ENCODE measurements at regions not wholly inside any gene's neighbourhood (a gene's known extent, or its start where the extent isn't known, plus 50 kb on each side); places are given as distances from the start of the nearest gene placed in this dataset.

DNA sequence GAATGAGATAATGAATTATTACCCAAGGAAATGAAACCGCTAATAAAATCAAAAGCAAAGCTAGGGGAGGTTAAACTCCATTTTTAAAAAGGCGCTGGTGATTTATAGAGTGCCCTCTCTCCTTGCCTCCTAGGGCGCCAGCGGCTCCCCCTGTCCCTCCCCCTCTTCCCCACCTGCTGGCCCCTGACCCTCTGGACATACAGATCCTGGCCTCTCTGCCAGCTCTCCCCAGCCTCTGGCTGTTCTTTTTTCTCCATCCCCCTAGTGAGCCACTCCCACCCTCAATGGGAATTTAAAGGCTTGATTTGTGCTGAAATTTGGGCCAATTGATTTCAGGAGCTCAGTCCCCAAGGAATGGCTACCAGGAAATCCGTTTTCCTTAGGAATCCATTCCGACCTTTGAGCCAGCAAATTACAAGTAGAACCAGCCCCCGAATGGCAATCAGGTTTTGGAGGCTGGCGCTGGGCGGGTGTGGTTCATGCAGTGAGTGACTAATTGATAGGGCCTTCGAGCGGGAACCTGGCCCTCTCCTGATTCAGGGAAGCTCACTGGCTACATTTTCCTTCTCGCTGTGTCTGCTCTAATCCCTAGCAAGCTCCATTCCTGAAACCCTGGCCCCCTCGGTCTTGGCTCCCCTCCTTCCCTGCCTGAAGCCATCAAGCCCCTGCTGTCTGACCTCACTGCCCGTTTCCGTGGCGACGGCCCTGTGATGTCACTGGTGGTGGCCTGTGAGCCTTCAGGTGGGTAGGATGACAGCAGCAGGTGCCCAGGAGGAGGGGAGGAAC is 141.9 kb upstream of the SDK2 start:
- peaks cover 0 to 10% (median 8%) of the 10 kb centered on the region in 5 donors for H3K9me3 ChIP-seq (ENCODE audit: control insufficient read depth in 5 of 5, low read length in 5 of 5)
- H3K9ac ChIP-seq (ENCODE audit: low read length in 5 of 5): no peak overlapping the region
- peaks cover 16 to 52% (median 29%) of the 10 kb centered on the region in 5 donors for H3K27me3 ChIP-seq (ENCODE audit: control insufficient read depth in 5 of 5, insufficient read depth in 4 of 5, low read length in 5 of 5)
- H3K4me1 ChIP-seq (ENCODE audit: control insufficient read depth in 5 of 5, insufficient read depth in 5 of 5, low read length in 5 of 5): peaks cover 0 to 14% (median 3%) of the 10 kb centered on the region in 5 donors
- H3K27ac ChIP-seq (ENCODE audit: low read depth, low read length): no peak overlapping the region
- H3K36me3 ChIP-seq (ENCODE audit: control insufficient read depth in 5 of 5, insufficient read depth in 5 of 5, low read length in 5 of 5): no peaks in the 10 kb centered on the region
- H3K4me3 ChIP-seq (ENCODE audit: low read depth in 1 of 5, low read length in 5 of 5): no peak overlapping the region

DNA sequence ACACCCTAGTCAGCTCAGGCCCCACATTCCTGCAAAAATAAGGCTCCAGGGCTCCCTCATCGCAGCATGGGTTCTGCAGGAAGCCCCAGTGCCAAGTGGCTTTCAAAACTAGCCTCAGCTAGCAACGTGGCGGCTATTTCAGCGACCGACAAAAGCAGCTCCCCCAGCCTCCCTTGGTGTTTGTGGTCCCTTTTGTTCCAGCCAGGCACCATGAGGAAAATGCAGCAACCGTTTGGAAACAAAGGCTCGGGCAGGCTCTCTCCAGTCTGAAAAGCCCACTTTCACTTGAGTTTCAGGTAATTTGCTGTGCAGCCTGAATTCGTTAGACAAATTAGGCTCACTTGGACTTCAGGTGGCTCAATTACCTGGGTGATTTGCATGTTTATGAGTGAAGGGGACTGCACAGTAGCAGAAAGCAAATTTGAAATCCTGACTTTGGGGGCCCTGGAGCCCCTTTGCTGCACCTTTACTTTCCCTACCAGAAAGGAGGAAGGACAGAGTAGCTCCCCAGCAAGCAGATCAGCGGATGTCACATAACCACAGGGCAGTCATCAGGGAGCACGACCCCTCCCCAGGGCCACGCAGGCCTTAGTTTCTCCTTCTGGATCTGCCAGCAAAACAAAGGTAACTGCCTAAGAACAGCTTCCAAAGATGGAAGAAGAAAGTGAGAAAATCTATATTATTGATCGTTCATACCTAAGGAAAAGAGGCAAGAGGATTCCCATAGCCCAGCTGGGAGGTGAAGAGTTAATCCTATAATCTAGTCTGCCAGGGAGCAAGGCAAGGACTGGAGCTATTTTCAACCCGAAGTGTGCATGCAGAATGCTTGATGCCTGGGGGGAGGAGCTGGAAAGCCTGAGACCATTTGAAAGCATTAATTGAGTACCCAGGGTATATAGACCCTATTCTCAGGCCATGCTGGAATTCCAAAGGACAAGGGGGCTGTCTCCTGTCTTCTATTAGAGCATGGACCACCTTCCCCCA is 143.1 kb upstream of the SDK2 start:
- Histone ChIP-seq H3K9ac (ENCODE audit: low read length in 5 of 5) (no peak overlapping the region), H3K36me3 (ENCODE audit: control insufficient read depth in 5 of 5, insufficient read depth in 5 of 5, low read length in 5 of 5) (no peaks in the 10 kb centered on the region), H3K9me3 (ENCODE audit: control insufficient read depth in 5 of 5, low read length in 5 of 5) (peaks cover 0 to 10% (median 8%) of the 10 kb centered on the region in 5 donors), H3K27me3 (ENCODE audit: control insufficient read depth in 5 of 5, insufficient read depth in 4 of 5, low read length in 5 of 5) (peaks cover 15 to 48% (median 29%) of the 10 kb centered on the region in 5 donors), H3K4me1 (ENCODE audit: control insufficient read depth in 5 of 5, insufficient read depth in 5 of 5, low read length in 5 of 5) (peaks cover 0 to 14% (median 3%) of the 10 kb centered on the region in 5 donors), H3K27ac (ENCODE audit: low read depth, low read length) (no peak overlapping the region), H3K4me3 (ENCODE audit: low read depth in 1 of 5, low read length in 5 of 5) (no peak overlapping the region)

DNA sequence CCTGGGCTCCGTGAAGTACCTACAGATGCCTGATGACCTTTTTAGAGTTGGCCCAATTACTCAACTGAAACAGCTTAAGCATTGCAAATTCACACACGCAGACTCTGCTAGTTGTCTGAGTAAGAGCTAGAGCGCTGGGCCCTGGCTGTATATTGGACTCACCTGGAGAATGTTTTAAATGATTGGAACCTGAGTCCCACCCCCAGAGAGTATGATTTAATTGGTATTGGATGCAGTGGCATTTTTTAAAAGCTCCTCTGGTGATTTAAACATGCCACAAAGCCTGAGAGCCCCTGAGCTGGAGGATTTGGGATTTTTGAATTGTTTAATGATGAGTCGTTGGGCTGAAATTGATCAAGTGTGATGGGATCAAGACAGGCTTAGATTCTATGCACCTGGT is 143.9 kb upstream of the SDK2 start:
- peaks cover 0 to 14% (median 3%) of the 10 kb centered on the region in 5 donors for H3K4me1 ChIP-seq (ENCODE audit: control insufficient read depth in 5 of 5, insufficient read depth in 5 of 5, low read length in 5 of 5)
- no peak overlapping the region for H3K9ac ChIP-seq (ENCODE audit: low read length in 5 of 5)
- no peaks in the 10 kb centered on the region for H3K36me3 ChIP-seq (ENCODE audit: control insufficient read depth in 5 of 5, insufficient read depth in 5 of 5, low read length in 5 of 5)
- no peak overlapping the region for H3K4me3 ChIP-seq (ENCODE audit: low read depth in 1 of 5, low read length in 5 of 5)
- H3K9me3 ChIP-seq (ENCODE audit: control insufficient read depth in 5 of 5, low read length in 5 of 5): peaks cover 0 to 10% (median 8%) of the 10 kb centered on the region in 5 donors
- no peak overlapping the region for H3K27ac ChIP-seq (ENCODE audit: low read depth, low read length)
- peaks cover 12 to 41% (median 28%) of the 10 kb centered on the region in 5 donors for H3K27me3 ChIP-seq (ENCODE audit: control insufficient read depth in 5 of 5, insufficient read depth in 4 of 5, low read length in 5 of 5)

DNA sequence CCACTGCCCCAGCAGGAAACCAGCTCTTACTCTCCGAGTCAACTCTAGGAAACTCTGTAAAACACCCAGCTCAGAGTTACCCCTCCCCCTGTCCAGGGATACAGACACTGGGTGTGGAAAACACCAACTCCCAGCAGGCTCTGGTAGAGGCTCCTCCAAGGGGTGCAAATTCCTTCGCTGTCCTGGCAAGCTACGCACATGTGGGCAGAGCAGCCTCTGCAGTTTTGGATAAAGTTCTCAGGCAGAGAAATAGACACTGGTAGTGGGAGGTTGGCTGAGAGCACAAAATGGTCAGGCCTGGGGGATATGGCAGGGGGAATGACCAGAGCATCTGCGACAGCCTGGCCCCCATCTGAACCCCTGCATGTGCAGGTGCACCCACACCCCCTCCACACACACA is 146.9 kb upstream of the SDK2 start:
- H3K4me3 ChIP-seq (ENCODE audit: low read depth in 1 of 5, low read length in 5 of 5): no peak overlapping the region
- no peaks in the 10 kb centered on the region for H3K36me3 ChIP-seq (ENCODE audit: control insufficient read depth in 5 of 5, insufficient read depth in 5 of 5, low read length in 5 of 5)
- H3K4me1 ChIP-seq (ENCODE audit: control insufficient read depth in 5 of 5, insufficient read depth in 5 of 5, low read length in 5 of 5): peaks cover 0 to 23% (median 2%) of the 10 kb centered on the region in 5 donors
- H3K9ac ChIP-seq (ENCODE audit: low read length in 5 of 5): no peak overlapping the region
- H3K27me3 ChIP-seq (ENCODE audit: control insufficient read depth in 5 of 5, insufficient read depth in 4 of 5, low read length in 5 of 5): peaks cover 12 to 22% (median 16%) of the 10 kb centered on the region in 5 donors
- H3K9me3 ChIP-seq (ENCODE audit: control insufficient read depth in 5 of 5, low read length in 5 of 5): peaks cover 0 to 10% (median 8%) of the 10 kb centered on the region in 5 donors
- H3K27ac ChIP-seq (ENCODE audit: low read depth, low read length): no peak overlapping the region

DNA sequence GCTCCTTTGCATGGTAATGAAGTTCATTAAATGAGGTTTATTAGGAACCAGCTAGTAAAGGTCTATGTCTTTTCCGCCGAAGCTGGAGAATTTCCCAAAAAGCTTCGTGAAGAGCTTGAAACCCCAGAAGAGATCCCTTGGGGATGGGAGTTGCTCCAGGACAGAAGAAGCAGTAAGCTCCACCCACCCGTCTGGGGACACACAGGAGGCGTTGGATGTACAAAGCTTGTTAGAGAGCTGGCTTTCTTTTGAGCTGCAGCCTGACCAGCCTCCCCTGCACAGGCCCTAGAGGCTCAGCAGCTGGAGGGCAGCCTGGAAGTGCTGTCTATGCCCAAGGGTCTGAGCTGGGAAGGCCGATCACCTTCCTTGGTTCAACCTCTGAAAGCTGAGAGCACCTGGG is 147.4 kb upstream of the SDK2 start:
- no peak overlapping the region for H3K27ac ChIP-seq (ENCODE audit: low read depth, low read length)
- H3K4me3 ChIP-seq (ENCODE audit: low read depth in 1 of 5, low read length in 5 of 5): no peak overlapping the region
- H3K9ac ChIP-seq (ENCODE audit: low read length in 5 of 5): no peak overlapping the region
- H3K9me3 ChIP-seq (ENCODE audit: control insufficient read depth in 5 of 5, low read length in 5 of 5): peaks cover 0 to 10% (median 8%) of the 10 kb centered on the region in 5 donors
- H3K4me1 ChIP-seq (ENCODE audit: control insufficient read depth in 5 of 5, insufficient read depth in 5 of 5, low read length in 5 of 5): peaks cover 0 to 18% (median 0%) of the 10 kb centered on the region in 5 donors
- peaks cover 7 to 17% (median 11%) of the 10 kb centered on the region in 5 donors for H3K27me3 ChIP-seq (ENCODE audit: control insufficient read depth in 5 of 5, insufficient read depth in 4 of 5, low read length in 5 of 5)
- H3K36me3 ChIP-seq (ENCODE audit: control insufficient read depth in 5 of 5, insufficient read depth in 5 of 5, low read length in 5 of 5): no peaks in the 10 kb centered on the region

DNA sequence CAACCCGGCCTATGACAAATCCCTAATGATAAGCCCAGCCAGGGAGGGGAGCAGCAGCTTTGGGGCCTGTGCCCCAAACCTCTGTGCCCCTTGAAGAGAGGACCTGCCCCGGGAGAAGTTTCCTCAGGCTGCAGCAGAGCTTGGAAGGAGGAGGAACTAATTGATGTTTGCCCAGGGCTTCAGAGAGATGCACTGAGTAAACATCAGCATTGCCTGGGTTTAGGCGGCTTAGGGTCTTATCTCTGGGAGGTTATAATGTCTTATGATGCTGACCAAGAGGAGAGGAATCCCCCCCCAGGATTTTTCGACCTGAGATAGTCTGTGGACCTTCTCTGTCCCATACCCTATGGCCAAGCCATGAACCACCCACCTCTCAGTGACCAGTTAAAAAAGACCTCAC is 148.7 kb upstream of the SDK2 start:
- H3K4me3 ChIP-seq (ENCODE audit: low read depth in 1 of 5, low read length in 5 of 5): no peak overlapping the region
- no peak overlapping the region for H3K9ac ChIP-seq (ENCODE audit: low read length in 5 of 5)
- peaks cover 0 to 16% (median under 1%) of the 10 kb centered on the region in 5 donors for H3K4me1 ChIP-seq (ENCODE audit: control insufficient read depth in 5 of 5, insufficient read depth in 5 of 5, low read length in 5 of 5)
- peaks cover 2 to 14% (median 6%) of the 10 kb centered on the region in 5 donors for H3K27me3 ChIP-seq (ENCODE audit: control insufficient read depth in 5 of 5, insufficient read depth in 4 of 5, low read length in 5 of 5)
- H3K9me3 ChIP-seq (ENCODE audit: control insufficient read depth in 5 of 5, low read length in 5 of 5): peaks cover 0 to 10% (median 8%) of the 10 kb centered on the region in 5 donors
- no peak overlapping the region for H3K27ac ChIP-seq (ENCODE audit: low read depth, low read length)
- no peaks in the 10 kb centered on the region for H3K36me3 ChIP-seq (ENCODE audit: control insufficient read depth in 5 of 5, insufficient read depth in 5 of 5, low read length in 5 of 5)

DNA sequence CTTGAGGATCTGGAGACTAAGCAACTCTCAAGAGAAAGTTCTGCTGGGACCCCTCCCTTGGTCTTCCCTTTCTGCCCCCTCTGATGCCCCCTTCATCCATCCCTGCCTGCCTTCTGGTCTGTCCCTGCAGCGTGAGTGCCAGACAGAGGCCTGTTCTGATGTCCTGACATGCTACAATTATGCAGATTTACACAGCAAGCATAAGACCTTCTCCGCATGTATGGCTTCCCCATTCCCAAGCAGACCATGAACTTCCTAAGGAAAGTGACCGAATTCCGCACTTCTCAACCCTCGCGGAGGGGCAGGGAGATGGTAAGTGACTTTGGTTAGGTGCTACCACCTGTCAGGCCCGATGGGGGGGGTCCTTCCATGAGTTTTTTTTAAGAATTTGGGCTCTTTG is 150.1 kb upstream of the SDK2 start:
- Histone ChIP-seq H3K9me3 (ENCODE audit: control insufficient read depth in 5 of 5, low read length in 5 of 5) (peaks cover 0 to 4% (median 0%) of the 10 kb centered on the region in 5 donors), H3K27me3 (ENCODE audit: control insufficient read depth in 5 of 5, insufficient read depth in 4 of 5, low read length in 5 of 5) (peaks cover 2 to 20% (median 10%) of the 10 kb centered on the region in 5 donors), H3K4me3 (ENCODE audit: low read depth in 1 of 5, low read length in 5 of 5) (no peak overlapping the region), H3K27ac (ENCODE audit: low read depth, low read length) (no peak overlapping the region), H3K36me3 (ENCODE audit: control insufficient read depth in 5 of 5, insufficient read depth in 5 of 5, low read length in 5 of 5) (no peaks in the 10 kb centered on the region), H3K4me1 (ENCODE audit: control insufficient read depth in 5 of 5, insufficient read depth in 5 of 5, low read length in 5 of 5) (peaks cover 0 to 16% (median 4%) of the 10 kb centered on the region in 5 donors), H3K9ac (ENCODE audit: low read length in 5 of 5) (no peak overlapping the region)

DNA sequence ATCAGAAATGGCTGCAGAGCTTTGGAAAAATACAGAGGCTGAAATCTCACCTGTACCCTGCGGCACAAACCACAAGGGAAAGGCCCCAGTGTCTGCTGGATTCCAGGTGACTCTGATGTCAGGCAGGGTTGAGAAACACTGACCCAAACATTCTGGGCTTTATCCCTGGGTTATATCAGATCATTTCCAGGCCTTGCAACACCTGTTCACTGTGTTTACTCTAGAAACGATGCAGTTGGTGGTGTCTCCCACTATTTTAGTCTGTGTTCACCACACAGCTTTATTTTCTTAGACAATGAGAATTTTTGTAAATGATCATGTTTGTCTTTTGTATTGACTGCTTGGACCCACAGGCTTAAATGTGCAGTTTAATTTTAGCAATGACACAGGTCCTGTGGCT is 151.5 kb upstream of the SDK2 start:
- Histone ChIP-seq H3K27me3 (ENCODE audit: control insufficient read depth in 5 of 5, insufficient read depth in 4 of 5, low read length in 5 of 5) (peaks cover 2 to 22% (median 11%) of the 10 kb centered on the region in 5 donors), H3K4me3 (ENCODE audit: low read depth in 1 of 5, low read length in 5 of 5) (no peak overlapping the region), H3K9ac (ENCODE audit: low read length in 5 of 5) (no peak overlapping the region)

DNA sequence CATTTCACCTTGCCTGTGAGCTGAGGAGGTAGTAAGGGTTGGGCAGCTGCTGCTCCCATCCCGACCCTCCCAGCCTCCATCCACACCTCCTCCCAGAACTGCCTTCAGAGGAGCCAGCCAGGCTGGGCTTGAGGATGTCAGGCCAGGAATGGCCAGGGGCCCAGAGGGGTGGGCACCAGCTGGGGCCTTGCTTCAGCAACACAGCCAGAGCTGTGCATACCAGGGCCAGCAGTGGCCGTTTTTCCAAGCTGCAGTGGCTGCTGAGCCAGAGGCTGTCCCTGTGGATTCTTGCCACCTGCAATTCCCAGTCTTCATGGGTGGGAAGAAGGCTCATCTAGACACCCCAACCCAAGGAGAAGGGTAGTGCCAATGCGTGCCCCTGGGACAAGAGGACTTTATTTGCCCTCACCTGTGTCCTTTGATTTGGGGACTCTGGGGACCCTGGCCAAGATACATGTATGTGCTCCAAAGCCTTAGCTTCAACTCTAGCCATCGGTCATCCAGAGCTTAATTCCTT is 153.4 kb upstream of the SDK2 start:
- no peaks in the 10 kb centered on the region for H3K36me3 ChIP-seq (ENCODE audit: control insufficient read depth in 5 of 5, insufficient read depth in 5 of 5, low read length in 5 of 5)
- peaks cover 0 to 4% (median 2%) of the 10 kb centered on the region in 5 donors for H3K9me3 ChIP-seq (ENCODE audit: control insufficient read depth in 5 of 5, low read length in 5 of 5)
- H3K9ac ChIP-seq (ENCODE audit: low read length in 5 of 5): no peak overlapping the region
- peaks cover 0 to 16% (median 4%) of the 10 kb centered on the region in 5 donors for H3K4me1 ChIP-seq (ENCODE audit: control insufficient read depth in 5 of 5, insufficient read depth in 5 of 5, low read length in 5 of 5)
- no peak overlapping the region for H3K27ac ChIP-seq (ENCODE audit: low read depth, low read length)
- H3K4me3 ChIP-seq (ENCODE audit: low read depth in 1 of 5, low read length in 5 of 5): no peak overlapping the region
- peaks cover 2 to 19% (median 11%) of the 10 kb centered on the region in 5 donors for H3K27me3 ChIP-seq (ENCODE audit: control insufficient read depth in 5 of 5, insufficient read depth in 4 of 5, low read length in 5 of 5)

More for the DNA sequence above, 151.5 kb upstream of the SDK2 start:
- no peaks in the 10 kb centered on the region for H3K36me3 ChIP-seq (ENCODE audit: control insufficient read depth in 5 of 5, insufficient read depth in 5 of 5, low read length in 5 of 5)
- no peak overlapping the region for H3K27ac ChIP-seq (ENCODE audit: low read depth, low read length)
- no peaks in the 10 kb centered on the region for H3K9me3 ChIP-seq (ENCODE audit: control insufficient read depth in 5 of 5, low read length in 5 of 5)
- peaks cover 0 to 16% (median 4%) of the 10 kb centered on the region in 5 donors for H3K4me1 ChIP-seq (ENCODE audit: control insufficient read depth in 5 of 5, insufficient read depth in 5 of 5, low read length in 5 of 5)

Measured in subcutaneous abdominal adipose tissue (tissue), 5 donors.